Skeletal muscle cell (primary cell): ENCODE measurements at regions not wholly inside any gene's neighbourhood (a gene's known extent, or its start where the extent isn't known, plus 50 kb on each side); places are given as distances from the start of the nearest gene placed in this dataset.
"Not testable (repeated sequence)": the region's sequence is repeated elsewhere in the genome, so short reads cannot be mapped to it uniquely, and the experiment has no call there.

Source experiments
- DNase-seq: peaks from one replicate; pipeline ENCODE4 v3.0.0-alpha.2; 2010; ENCODE audit warnings: low read depth
- H3K4me3 ChIP-seq: 2 replicates; pipeline ENCODE4 v1.5.1; 2011; ENCODE audit warnings: low read depth, mild to moderate bottlenecking, control low read depth, low read length, moderate library complexity

- DNase-seq = no peak
- no peak overlapping the region for H3K4me3 ChIP-seq
Measured at GRCh38 chr6:50443144-50443543, 270.2 kb upstream of the TFAP2D start.

GRCh38 chr6:50449128-50449527, 264.2 kb upstream of the TFAP2D start:
- no peak overlapping the region for H3K4me3 ChIP-seq
- no peak for DNase-seq

DNA sequence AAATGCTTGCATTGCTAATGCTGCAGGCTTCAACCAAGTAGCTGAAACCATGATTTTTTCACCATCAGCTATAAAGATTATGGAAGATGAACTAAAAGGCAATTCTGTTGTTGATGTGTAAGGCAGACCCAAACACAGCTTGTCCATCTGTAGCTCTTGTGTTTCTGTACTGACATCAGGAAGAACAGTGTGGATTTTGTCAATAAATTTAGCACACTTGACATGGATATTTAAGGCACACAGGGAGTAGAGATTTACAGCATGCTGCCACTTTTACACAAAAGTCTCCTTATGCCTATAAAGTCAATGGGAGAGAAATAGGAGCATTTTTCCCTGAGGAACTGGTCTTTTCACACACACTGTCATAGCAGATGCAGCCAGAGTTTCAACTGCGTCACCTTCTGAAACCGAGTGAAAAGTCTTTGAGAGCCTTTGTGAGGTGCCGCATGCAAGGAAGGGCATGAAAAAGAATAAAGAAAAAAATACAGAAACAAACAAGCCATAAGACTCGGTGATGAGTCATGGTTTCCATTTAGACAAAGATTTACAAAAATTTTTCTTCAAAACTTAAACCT, 261.4 kb upstream of the TFAP2D start:
- H3K4me3 ChIP-seq = no peak overlapping the region
- no peak for DNase-seq

DNA sequence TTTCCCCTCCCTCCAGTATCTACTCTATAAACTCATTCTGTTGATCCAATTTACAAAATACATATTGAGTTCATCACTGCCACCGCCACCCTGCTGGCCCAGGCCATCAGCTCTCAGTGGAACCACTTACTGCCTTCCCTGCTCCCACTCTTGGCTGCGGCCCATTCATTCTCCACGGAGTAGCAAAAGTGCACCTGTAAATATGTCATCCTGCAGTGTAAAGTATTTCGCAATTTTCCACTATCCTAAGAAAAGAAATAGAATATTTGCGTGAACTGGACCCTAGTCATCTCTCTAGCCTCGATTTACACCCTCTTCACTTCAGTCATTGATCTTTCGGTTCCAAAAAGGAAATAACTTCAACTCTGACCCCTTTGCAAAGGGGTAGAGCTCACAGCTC, 258.3 kb upstream of the TFAP2D start:
- H3K4me3 ChIP-seq = no peak overlapping the region
- no peak for DNase-seq

GRCh38 chr6:50457351-50457750, 256.0 kb upstream of the TFAP2D start:
- no peak for DNase-seq
- no peak overlapping the region for H3K4me3 ChIP-seq

DNA sequence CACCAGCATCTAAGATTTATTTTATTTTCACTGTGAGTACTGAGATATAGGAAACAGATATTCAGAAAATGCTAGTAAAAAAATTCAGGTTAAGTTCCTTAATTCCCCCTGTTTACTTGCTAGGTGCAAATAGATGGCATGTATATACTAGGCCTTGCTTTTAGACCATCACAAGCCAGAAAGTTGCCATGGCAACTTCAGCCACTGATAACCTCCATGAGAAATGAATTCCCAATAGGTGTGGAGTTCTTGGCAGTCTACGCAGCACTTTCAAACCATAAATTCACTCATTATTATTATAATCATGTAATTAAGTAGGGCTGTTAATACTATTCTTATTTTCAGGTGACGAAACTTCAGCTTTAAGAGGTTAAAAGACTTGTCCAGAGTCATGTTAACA, 251.6 kb upstream of the TFAP2D start:
- H3K4me3 ChIP-seq = no peak overlapping the region
- no peak for DNase-seq

DNA sequence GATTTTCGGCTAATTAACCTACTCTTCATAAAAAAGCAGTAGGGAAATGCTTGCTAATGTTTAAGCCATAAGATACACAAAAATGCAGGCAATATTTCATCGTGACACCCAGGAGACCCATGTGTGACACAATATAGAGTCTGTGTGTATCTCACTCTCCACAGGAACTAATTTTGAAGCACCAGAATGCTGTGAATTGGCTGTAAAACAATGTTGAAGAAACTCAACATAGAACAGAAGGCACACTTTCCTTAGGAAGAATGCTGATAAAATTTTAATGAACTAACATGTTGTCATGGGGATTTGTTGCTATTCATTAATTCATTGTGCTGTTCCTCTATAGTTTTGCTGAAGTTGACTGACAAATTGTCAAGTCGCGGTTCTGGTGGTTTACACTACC, 249.4 kb upstream of the TFAP2D start:
- H3K4me3 ChIP-seq = no peak overlapping the region
- DNase-seq = no peak

DNA sequence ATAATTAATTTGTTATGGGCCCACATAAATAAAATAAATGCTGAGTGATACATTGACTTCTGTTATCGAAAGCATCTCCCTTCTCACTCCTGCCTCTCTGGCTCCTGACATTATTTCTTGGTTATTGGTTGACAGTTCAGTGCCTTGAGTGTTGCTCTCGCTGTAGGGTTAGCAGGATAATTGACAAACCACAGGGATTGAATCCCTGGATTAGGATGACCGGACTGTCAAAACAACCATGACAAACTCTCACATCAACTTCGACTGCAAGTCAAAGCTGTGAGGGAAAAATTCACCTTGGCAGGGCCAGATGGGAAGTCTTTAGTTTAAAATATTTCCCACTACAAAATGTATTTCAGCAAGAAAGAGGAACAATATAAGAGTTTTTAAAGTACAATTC, 245.4 kb upstream of the TFAP2D start:
- H3K4me3 ChIP-seq = no peak overlapping the region
- DNase-seq = no peak

DNA sequence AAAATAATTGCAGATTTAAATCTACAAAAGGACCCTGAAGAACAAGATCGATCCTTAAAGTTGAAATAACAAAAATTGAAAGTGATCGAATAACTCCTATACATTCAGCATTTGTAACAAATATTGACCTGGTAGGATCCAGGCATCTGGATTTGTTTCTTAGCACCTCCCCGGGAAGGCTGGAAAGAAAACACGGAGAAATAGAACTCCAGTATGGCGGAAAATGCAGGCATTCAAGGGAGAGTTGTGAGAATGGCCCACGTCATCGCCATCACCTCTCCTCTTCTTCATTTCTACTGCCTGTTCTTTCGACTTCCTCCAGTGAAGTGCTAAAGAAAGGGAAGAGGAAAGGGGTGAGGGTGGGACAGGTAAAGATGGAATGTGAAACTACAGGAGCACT, 242.3 kb upstream of the TFAP2D start:
- no peak for DNase-seq

DNA sequence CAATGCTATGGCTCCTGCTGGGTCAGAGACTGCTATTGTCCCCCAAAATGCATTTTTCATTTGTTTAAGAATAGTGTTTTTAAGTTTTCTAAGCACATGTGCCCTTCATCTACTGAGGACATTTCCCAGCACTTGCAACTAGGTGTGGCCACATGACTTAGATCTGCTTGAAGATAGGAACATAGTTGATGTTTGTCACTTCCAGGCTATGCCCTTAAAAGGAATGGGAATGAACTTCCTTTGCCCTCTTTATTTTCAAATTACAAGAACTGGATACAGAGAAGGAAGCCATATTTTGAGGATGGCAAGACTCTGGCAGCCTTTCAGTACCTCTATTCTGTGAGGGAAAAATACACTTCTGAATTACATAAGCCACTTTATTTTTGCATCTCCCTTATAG, 203.0 kb upstream of the TFAP2D start:
- no peak for DNase-seq
- no peak overlapping the region for H3K4me3 ChIP-seq

More for the DNA sequence above, 242.3 kb upstream of the TFAP2D start:
- H3K4me3 ChIP-seq = no peak overlapping the region

DNA sequence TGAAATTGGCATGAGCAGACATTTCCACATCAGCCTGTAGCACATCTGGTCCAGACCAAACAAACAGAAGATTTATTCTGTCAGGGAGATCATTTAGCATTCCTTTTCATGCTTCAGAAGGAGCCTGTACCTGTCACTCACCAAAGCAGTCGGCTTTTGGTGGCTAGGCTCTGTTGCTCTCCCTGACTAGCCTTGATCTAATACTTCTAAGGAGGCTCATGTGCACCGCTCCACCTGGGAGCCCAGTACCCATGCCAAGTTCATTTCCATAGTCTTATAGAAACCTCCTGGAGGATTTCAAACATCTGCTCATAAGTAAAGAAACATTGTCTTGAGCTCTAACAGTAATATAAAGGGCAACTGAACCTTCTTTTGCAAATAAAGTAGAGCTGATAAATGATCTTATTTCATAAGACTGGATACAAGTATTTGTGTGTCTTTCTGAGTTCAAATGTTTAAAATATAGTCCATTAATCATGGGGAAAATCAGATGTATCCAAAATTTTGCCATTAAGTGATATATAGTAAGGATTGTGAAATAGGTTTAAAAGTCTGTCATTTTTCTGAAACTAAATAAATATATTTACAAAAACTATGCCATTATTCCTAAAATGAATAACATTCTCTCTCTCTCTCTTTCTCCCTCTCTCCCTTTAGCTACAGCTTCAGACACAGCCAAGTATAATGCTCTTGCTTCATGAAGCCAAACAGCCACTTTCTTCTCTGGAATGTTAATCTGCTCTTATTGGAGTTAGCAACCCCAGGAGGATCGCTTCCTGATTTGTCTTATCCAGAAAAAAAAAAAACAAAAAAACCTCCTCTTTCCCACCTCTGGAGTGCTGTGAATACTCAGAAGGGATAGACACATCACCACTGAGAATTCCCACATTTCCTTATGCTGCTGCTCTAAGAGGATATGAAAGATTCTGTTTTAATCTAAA, 192.7 kb upstream of the TFAP2D start:
- no peak overlapping the region for H3K4me3 ChIP-seq
- no peak for DNase-seq

DNA sequence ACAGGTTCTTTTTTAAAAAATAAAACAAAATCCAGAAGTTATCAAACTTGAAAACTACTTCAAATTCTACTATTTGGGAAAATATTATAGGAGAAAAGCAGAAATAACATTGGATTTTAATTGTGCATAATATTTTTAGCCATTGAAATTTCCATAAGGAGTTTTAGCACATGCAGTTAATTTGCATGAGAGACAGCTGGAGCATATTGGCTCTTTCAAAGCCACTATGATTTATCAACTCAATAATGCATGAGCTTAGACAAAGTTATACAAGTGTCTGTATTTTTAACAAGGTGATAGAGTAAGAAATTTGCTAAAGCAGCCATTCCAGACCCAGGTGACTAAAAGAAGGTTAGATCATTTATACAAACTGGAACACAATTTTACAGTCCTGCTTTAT, 189.0 kb upstream of the TFAP2D start:
- no peak overlapping the region for H3K4me3 ChIP-seq
- no peak for DNase-seq

DNA sequence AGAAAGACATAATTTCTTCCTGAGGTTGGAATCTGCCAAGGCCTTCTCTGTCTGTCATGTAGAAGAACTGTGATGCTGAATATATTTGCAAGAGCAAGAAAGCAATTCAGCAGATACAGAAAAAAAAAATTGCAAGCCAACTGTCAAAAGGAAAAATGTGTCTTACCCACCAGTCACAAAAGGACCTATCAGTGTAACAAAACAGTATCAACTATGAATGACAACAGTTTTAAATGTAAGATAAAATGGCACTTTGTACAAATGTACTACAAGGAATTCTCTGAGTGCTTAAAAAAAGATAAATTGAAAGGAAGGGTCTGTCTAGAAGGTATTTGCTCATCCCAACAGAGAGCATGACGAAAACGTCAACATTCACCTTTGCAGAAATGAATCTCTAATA, 185.3 kb upstream of the TFAP2D start:
- no peak for DNase-seq
- H3K4me3 ChIP-seq = no peak overlapping the region

DNA sequence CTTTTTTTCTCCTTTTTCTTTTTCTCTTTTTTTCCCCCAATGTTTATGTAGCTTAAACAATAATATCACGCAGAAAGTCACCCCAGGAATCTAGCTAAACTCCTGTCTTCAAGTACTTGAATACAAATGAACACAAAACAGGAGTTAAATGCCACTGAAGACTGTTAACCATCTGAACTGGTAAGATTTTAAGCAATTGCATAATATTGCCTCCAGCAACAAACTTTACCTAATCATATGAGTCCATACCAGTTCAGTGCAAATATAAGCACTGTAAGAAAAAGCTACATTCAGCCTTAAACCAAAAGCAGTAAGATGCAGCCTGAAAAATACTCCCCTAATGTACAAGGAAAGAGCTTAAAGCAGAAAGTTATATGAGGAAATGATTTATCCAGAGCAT, 173.9 kb upstream of the TFAP2D start:
- no peak for DNase-seq
- no peak overlapping the region for H3K4me3 ChIP-seq

DNA sequence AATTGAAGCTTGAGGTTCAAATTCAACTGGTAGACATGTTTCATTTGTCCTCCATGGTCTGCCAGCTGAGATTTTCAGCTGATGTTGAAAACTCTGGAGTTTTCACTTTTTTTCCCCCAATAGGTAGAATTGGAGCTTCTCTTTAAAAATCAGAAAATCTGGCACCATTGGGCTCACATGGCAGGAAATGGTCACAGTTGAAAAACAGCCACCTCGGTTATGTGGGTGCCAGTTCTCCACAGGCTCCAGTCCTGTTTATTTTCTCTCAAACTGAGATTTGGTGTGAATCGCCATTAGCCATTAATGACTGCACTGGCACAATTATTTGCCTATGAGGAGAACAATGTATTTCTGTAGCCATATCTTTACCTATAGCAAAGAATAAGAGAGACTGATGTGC, 171.4 kb upstream of the TFAP2D start:
- H3K4me3 ChIP-seq = no peak overlapping the region
- no peak for DNase-seq

DNA sequence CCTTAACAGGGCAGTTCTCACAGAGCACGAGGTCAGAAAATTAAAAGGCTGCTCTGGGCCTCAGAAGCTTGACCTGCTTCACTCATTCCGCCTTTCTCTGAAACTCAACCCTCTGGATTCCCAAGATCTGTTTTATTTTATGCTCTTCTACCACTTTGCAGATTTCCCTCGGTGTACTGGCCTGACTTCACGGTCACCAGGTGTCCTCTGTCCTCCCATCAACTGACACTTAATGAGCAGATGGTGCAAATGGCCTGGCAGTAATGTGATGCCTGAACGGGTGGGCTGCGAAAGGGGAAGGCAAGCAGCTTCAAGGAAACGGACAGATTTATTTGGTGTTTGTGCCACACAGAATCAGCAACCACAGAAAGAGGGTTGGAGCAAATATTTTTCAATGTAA, 169.7 kb upstream of the TFAP2D start:
- H3K4me3 ChIP-seq = no peak overlapping the region
- DNase-seq = no peak

DNA sequence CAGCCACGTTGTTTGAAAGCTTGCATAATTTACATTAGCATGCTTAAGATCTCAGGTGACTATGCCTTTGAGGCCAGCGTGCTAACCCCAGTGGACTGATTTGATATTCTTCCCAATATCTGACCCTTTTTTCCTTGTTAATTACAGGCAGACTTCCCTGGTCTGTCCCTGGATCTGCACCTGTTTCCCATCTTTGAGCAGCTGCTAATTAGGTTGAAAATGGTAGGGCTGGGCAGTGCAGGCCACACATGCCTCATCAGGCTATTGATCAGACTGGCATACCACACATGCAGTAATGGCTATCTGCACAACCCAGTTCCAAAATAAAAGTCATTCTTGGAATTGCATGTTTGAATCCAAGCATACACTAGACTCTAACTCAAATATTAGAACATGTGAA, 164.3 kb upstream of the TFAP2D start:
- no peak for DNase-seq
- no peak overlapping the region for H3K4me3 ChIP-seq

DNA sequence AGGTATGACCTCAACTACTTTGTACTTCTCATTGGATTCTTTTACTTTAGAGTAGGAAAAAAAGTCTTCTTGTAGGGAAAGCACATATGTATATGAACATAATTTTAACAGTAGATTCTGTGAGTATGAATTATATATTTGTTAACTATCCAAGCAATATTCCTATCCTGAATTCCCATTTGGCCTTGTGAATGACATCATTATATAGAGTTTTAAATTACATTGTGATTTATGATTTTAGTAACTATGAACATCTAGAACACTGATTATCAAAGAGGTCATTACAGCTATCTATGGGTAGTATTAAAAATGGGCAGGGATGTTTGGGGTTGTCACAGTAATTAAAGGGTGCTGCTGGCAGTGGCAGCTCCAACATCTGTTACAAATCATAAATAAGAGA, 163.9 kb upstream of the TFAP2D start:
- DNase-seq = no peak
- H3K4me3 ChIP-seq = no peak overlapping the region

DNA sequence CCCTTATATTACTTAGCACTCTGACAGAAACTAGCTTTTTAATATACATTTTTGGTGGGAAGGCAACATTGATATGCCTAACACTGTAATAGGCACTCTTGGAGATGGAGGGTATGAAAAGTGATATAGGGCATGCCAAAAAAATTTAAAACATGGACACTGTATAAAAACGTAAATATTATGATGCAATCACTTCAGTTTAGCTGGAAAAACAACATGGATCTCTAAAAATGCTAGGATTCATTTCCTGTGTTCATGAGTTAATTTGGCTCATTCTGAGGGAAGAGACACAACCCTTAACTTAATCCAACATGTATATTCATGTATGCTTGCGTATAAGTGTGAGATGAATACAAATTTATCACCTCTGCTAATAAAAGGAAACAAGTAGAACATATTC, 157.3 kb upstream of the TFAP2D start:
- H3K4me3 ChIP-seq = no peak overlapping the region
- no peak for DNase-seq

GRCh38 chr6:50565004-50565403, 148.3 kb upstream of the TFAP2D start:
- DNase-seq = no peak
- no peak overlapping the region for H3K4me3 ChIP-seq

GRCh38 chr6:50571230-50571629, 142.1 kb upstream of the TFAP2D start:
- not testable (repeated sequence) for DNase-seq, H3K4me3 ChIP-seq
